HG03066 (cell line): ENCODE measurements at regions not wholly inside any gene's neighbourhood (a gene's known extent, or its start where the extent isn't known, plus 50 kb on each side); places are given as distances from the start of the nearest gene placed in this dataset.
"Not testable (repeated sequence)": the region's sequence is repeated elsewhere in the genome, so short reads cannot be mapped to it uniquely, and the experiment has no call there.

Experiments used
- ATAC-seq: cut with Tn5 transposase; IDR thresholded peaks from one replicate; pipeline ENCODE4 v1.9.1; 2021; ENCODE audit warnings: low read depth; ENCODE audit not compliant: unreplicated experiment

DNA sequence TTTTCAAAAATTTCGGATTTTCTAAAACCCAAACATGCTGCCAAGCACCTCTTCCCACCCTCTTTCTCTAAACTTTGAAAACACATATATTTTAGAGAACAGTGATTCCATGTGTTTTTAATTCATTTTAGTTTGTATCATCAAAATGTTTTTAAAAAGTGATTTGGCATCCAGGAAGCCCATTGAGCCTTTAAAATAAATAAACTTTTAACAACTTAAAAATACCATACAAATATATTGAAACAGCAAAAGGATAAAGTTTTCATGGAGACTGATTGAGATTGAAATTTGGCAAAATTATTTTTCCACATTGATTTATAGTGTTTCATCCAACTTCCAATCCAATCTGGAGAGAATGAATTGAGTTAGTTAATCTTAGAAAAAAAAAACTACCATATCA is 374.7 kb downstream of the CD109 start:
- ATAC-seq: no peak

DNA sequence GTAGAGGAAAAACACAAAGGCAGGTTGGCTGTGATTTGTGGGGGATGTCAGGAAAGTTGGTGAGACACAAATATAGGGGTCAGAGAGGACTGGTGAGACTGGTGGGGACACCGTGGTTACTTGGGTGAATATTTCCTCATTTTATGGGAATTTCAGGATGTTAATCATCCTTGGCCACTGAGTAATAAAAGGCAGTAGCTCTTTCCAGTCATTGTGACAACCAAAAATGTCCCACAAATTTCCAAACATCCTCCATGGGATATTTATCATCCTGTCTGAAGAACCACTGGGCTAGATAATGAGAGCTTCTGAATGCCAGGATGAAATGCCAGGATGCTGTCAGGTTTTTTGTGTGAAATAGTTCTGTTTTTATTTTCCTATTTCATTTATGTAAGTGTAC is 374.1 kb downstream of the CD109 start:
- ATAC-seq: no peak

DNA sequence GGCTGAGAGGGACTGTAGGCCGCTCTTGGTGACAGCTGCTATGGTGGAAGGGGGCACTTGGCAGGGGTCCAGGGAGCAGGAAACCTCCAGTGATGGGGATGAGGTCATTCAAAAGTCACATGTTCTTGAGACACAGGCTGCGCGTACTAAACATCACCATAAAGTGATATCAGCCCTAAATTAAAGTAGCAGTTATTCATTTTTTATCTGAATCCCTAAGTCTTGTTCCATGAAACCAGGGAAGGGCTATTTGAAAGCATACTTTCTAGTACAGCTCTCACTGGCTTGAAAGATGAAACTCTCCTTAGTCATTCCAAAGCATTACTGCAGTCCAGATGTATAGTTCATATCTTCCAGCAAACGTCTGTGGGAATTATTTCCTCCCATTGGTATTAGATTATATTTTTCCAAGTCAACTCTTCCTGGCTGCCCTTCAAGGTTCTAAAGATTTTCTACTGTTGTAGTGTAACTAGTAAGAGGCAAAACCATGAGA is 373.1 kb downstream of the CD109 start:
- no peak for ATAC-seq

GRCh38 chr6:74066168-74066871 is 370.3 kb downstream of the CD109 start:
- ATAC-seq: no peak

GRCh38 chr6:74065705-74066104 is 369.7 kb downstream of the CD109 start:
- ATAC-seq: no peak

DNA sequence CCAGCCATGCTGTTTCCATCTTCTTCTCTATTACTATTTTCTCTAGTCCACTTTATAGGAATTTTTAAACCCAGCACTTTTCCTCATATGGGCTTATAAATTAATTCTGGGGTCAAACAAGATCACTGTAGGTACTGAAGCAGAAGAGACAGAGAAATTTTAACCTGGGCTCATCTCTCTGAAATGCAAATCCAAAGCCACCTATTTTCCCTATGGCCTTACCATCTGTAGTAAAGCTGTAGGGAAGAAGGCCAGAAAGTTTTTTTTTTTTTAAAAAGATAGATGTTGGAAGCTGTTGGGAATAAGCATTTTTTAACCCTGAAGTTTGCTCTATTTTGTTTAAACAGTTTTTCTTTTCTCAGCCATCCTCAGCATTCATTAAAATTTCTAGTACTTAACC is 367.4 kb downstream of the CD109 start:
- no peak for ATAC-seq

GRCh38 chr6:74061201-74061600 is 365.2 kb downstream of the CD109 start:
- ATAC-seq: no peak

GRCh38 chr6:74060354-74060753 is 364.4 kb downstream of the CD109 start:
- ATAC-seq: no peak

DNA sequence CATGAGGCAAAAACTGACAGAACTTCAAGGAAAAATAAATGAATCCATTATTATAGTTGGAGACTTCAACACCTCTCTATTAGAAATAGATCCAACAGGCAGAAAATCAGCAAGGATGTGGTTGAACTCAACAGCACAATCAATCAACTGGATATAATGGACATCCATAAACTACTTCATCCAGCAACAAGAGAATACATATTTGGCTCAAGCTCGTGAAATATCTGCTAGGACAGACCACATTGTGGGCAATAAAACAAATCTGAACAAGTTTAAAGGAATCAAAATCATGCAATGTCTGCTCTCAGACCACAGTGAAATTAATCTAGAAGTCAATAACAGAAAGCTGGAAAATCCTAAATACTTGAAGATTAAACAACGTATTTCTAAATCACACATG is 362.6 kb downstream of the CD109 start:
- no peak for ATAC-seq

GRCh38 chr6:74057326-74057725 is 361.3 kb downstream of the CD109 start:
- no peak for ATAC-seq

- no peak for ATAC-seq
Observed at GRCh38 chr6:74054190-74054589, 358.2 kb downstream of the CD109 start.

DNA sequence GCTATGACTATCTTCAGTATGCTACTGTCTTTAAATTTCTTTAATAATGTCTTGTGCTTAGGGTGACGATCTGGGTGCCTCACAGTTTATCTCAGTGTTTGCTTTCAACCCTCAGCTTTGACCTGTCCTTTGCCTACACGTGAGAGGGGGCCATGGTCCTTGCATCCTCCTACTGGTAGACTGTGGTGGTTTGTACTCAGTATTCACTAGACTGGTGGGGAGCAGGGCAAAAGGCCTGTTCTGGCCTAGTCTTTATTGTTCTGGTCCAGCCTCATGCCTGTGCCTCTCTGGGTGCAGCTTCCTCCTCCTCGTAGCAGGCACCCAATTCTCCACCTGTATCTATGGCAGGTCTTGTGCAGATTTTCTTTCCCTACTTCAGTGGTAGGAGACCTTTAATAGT is 354.9 kb downstream of the CD109 start:
- ATAC-seq: no peak

- ATAC-seq: no peak
Observed at GRCh38 chr6:74048387-74048786, 352.4 kb downstream of the CD109 start.

DNA sequence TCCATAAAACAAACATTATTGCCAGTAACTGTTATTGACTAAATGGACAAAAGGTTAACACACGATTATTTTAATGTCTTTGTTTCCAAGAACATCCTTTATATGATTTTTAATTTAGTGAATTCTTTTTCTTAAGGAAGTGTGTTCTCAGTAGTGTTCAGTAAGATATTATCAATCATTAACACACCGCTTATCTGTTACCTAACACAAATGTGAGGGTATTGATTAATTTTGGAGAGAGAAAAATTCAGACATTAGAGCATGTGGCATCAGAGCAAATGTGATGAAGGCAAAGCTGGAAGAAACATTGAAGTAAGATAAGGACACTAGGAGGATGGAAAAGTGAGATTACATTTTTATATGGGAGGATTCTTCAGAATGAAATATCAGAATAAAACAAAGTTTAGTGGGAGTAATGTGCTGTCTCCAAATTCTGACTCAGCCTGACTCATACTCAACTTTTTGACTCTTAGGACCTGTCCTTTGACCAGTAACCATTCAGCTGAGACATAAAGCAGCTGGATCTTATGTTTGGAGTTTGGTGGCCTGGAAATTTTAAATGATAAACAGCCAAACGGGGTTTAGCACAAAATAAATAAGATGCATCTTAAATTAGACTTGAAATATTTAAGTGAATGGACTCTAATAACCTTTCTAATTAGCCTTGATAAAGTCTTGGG is 348.6 kb downstream of the CD109 start:
- ATAC-seq: no peak

DNA sequence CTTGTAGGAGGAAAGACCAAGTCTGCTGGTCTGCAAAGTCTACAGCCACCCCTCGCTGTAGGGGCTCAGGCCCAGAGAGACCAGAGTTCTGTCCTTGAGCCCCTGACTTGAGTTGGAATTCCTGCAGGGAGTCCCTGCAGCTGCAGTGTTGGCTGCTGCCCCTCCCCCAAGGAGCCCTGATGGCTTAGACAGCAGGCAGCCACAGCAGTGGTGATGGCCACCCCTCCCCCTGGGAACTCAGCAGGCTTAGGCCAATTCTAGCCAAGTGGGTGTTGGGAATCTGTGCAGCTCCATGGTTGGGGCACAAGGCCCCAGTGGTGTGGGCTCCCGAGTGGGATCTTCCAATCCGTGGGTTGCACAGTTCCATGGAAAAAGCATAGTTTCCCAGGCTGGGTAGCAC is 345.4 kb downstream of the CD109 start:
- no peak for ATAC-seq

- no peak for ATAC-seq
Observed at GRCh38 chr6:74018825-74019224, 322.8 kb downstream of the CD109 start.

DNA sequence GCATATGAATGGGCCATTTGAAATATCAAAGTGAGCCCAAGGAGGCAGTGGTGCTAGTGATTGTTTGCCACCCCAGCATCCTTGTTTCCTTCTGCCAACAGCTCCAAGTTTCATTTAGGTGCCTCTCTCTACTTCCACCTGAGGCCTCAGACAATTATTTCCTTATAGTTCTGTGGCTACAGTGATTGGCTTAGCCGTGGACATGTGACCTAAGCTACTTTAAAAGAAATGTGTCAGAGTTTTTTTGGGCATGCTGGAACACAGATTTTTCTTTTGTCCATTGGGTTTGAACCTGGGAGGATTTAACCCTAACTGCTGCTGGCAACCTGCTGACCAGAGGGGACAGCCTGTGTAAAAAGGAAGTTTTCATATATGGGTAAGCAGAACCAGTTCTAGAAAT is 319.4 kb downstream of the CD109 start:
- no peak for ATAC-seq

DNA sequence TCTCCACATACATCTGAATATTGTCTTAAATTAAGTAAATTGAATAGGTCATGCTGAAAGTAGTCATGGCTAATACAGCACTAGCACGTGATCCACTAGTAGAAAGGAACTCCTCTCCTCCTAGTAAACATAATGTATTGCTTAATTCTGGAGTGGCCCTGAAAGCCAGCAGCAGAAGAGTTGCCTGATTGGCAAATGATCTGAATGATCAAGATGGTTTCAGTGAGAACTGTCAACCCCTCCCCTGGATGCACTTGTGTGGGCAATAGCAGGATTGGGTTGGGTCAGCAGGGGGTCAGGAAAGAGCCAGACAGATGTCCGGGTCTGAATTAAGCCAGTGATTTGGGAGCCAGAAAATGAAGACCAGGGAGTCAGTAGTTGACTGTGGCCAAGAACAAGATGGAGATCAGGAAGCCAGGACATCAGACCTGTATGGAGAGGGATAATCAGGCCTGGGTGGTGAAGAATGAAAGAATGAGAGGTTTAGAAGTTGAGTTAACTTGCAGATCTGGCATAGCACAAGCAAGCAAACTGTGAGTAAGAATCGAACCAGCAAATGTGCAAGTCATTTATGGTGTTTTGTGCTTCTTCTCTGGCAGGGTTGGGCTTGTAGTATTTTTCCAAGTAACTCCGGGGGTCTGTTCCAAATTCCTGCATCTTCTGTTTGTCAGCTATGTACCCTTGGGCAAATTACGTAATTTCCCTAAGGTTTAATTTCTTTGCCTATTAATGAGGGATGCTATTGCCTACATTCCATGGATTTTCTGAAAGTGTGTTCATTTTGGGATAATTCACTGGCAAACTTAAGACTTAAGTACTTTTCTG is 304.9 kb downstream of the CD109 start:
- no peak for ATAC-seq

GRCh38 chr6:73990609-73991238 is 294.7 kb downstream of the CD109 start:
- not testable (repeated sequence) for ATAC-seq

DNA sequence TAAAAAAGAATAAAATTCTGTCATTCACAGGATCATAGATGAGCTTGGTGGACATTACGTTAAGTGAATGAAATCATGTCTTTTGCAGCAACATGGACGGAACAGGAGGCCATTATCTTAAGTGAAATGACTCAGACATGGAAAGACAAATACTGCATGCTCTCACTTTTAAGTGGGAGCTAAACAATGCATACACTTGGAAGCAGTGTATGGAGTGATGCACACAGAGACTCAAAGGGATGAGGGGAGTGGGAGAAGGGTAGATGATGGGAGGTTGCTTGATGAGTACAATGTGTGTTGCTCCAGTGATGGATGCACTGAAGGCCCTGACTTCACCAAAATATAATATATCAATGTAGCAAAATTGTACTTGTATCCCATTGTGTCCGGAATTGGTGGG is 293.4 kb downstream of the CD109 start:
- no peak for ATAC-seq

DNA sequence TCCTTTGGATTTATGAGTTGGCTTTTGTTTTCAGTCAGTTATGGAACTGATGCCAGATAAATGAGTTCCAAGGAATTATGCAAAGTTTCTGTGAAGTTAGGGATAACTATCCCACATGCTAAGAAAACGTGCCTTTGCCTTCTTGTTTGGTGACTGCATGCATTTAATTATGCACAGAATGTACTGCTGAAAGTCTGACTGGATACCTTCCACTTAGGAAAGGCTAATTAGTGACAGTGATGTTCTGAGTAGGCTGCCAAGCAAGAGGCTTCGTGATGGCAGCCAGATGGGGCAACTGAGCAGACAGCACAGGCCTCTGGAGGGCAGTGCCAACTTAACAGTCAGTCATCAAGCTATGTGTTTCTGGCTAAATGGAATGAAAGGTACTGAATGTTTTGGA is 289.9 kb downstream of the CD109 start:
- no peak for ATAC-seq
